HuH-7.5 (cell line): ENCODE measurements at regions not wholly inside any gene's neighbourhood (a gene's known extent, or its start where the extent isn't known, plus 50 kb on each side); places are given as distances from the start of the nearest gene placed in this dataset.

ENCODE experiments used
- DNase-seq: peaks from one replicate; pipeline ENCODE4 v3.0.0; 2011; ENCODE audit warnings: low spot score

- DNase-seq = no peak
Measured at GRCh38 chr4:92111493-92111892, 192.3 kb upstream of the GRID2 start.

GRCh38 chr4:92112805-92113204 is 191.0 kb upstream of the GRID2 start:
- DNase-seq = no peak

- no peak for DNase-seq
Measured at GRCh38 chr4:92120810-92121498, 182.8 kb upstream of the GRID2 start.

GRCh38 chr4:92122911-92123310 is 180.9 kb upstream of the GRID2 start:
- DNase-seq = no peak

- no peak for DNase-seq
Measured at GRCh38 chr4:92128676-92129075, 175.1 kb upstream of the GRID2 start.

GRCh38 chr4:92129408-92129994 is 174.3 kb upstream of the GRID2 start:
- DNase-seq = no peak

GRCh38 chr4:92136434-92136833 is 167.3 kb upstream of the GRID2 start:
- DNase-seq = no peak

GRCh38 chr4:92163348-92163747 is 140.4 kb upstream of the GRID2 start:
- DNase-seq = no peak

GRCh38 chr4:92170340-92170739 is 133.4 kb upstream of the GRID2 start:
- no peak for DNase-seq

- DNase-seq = no peak
Measured at GRCh38 chr4:92172203-92172602, 131.6 kb upstream of the GRID2 start.

- no peak for DNase-seq
Measured at GRCh38 chr4:92175250-92175649, 128.5 kb upstream of the GRID2 start.

GRCh38 chr4:92182006-92182735 is 121.6 kb upstream of the GRID2 start:
- no peak for DNase-seq

- no peak for DNase-seq
Measured at GRCh38 chr4:92182736-92183407, 120.9 kb upstream of the GRID2 start.

GRCh38 chr4:92183825-92184224 is 119.9 kb upstream of the GRID2 start:
- DNase-seq = no peak

- no peak for DNase-seq
Measured at GRCh38 chr4:92184566-92184965, 119.2 kb upstream of the GRID2 start.

- DNase-seq = no peak
Measured at GRCh38 chr4:92186239-92186638, 117.5 kb upstream of the GRID2 start.

- no peak for DNase-seq
Measured at GRCh38 chr4:92189146-92189545, 114.6 kb upstream of the GRID2 start.

- DNase-seq = no peak
Measured at GRCh38 chr4:92198711-92199110, 105.1 kb upstream of the GRID2 start.

- DNase-seq = no peak
Measured at GRCh38 chr4:92199135-92199534, 104.6 kb upstream of the GRID2 start.

- DNase-seq = no peak
Measured at GRCh38 chr4:92210906-92211305, 92.9 kb upstream of the GRID2 start.

GRCh38 chr4:92215476-92215875 is 88.3 kb upstream of the GRID2 start:
- DNase-seq = no peak

GRCh38 chr4:92231511-92231910 is 72.3 kb upstream of the GRID2 start:
- no peak for DNase-seq

GRCh38 chr4:92232566-92232965 is 71.2 kb upstream of the GRID2 start:
- DNase-seq = no peak
